Esophagus squamous epithelium (tissue), 5 donors: ENCODE measurements at regions not wholly inside any gene's neighbourhood (a gene's known extent, or its start where the extent isn't known, plus 50 kb on each side); places are given as distances from the start of the nearest gene placed in this dataset.

ENCODE experiments used
- DNase-seq: peaks from one replicate; lab custom pipeline; 2025; lab: John Stamatoyannopoulos, UW
- H3K27ac ChIP-seq, 4 donors: fragments of 200-600 bp; sonication (generic); one replicate each; pipeline ENCODE4 v1.5.1; 2016 to 2019; ENCODE audit warnings: mild to moderate bottlenecking in 1 of 4
- H3K27me3 ChIP-seq, 4 donors: fragments of 200-600 bp; sonication (generic); 1 replicate in 3 of 4; 2 replicates in 1 of 4; pipeline versions ENCODE4 v1.5.1 to v1.6.0; 2017 to 2021; ENCODE audit warnings: antibody characterized with exemption in 1 of 4
- H3K36me3 ChIP-seq, 3 donors: fragments of 200-600 bp; sonication (generic); one replicate each; pipeline ENCODE4 v1.5.1; 2016 to 2019
- H3K4me1 ChIP-seq, 3 donors: fragments of 200-600 bp; sonication (generic); one replicate each; pipeline ENCODE4 v1.5.1; 2017 to 2019
- H3K4me3 ChIP-seq, 4 donors: fragments of 200-600 bp; sonication (generic); 1 replicate in 3 of 4; 2 replicates in 1 of 4; pipeline ENCODE4 v1.5.1; 2016 to 2019; ENCODE audit warnings: mild to moderate bottlenecking in 2 of 4, moderate library complexity in 1 of 4
- H3K9me3 ChIP-seq, 3 donors: fragments of 200-600 bp; sonication (generic); one replicate each; pipeline ENCODE4 v1.5.1; 2016 to 2019
- POLR2A ChIP-seq, 4 donors: fragments of 450-650 bp; IDR thresholded peaks; one replicate each; pipeline ENCODE4 v1.6.1; 2017; ENCODE audit warnings: antibody characterized with exemption in 4 of 4, mild to moderate bottlenecking in 4 of 4, moderate library complexity in 3 of 4
- WGBS, 2 donors: methylation state at CpG; one replicate each; pipeline ENCODE4 v1.1.5; 2018; 5-methylcytosine and 5-hydroxymethylcytosine counted together
- intact Hi-C: fragments of 100-400 bp; cut with DNase I; formaldehyde crosslinking; loops from one replicate; pipeline ENCODE4 v1.15.0; 2022
- TF ChIP-seq, protein P1 (sequence below), 6 experiments: fragments of 450-650 bp in 4 of 6; fragments of 200-600 bp in 2 of 6; sonication (generic) in 2 of 6; IDR thresholded peaks; one replicate each; pipeline ENCODE4 v1.5.1; 2016 to 2019; ENCODE audit warnings: antibody characterized with exemption in 6 of 6, mild to moderate bottlenecking in 4 of 6, moderate library complexity in 4 of 6
- donor health status: DM: yes; HTN: yes; CAD: no.

DNA sequence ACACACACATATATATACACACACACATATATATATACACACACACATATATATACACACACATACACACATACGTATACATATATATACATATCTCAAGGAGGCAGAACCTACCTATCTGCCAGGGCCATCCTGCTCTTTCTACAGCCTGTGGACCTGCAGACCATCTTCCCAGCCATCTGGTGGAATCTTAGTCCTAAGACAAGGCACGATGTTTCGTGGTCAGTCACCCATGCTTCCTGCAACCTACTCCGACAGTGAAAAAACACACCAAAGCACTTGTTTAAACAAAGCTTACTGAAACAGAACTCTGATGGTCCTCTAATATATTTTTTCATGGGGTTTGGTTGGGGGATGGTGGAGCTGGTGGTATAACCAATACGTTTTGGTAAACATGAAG, 164.2 kb upstream of the ZNF521 start:
- Histone ChIP-seq H3K9me3 (no peaks in the 10 kb centered on the region), H3K27me3 (no peaks in the 10 kb centered on the region), H3K36me3 (no peaks in the 10 kb centered on the region), H3K27ac (no peak overlapping the region), H3K4me3 (no peak overlapping the region), H3K4me1 (peaks cover 0 to 14% (median 0%) of the 10 kb centered on the region in 3 donors)
- DNase-seq, result no peak
- intact Hi-C loops, result no loop called here
- 59 to 66% methylated on average over 5 of the region's 5 CpGs for WGBS, 2 donors
- TF ChIP-seq, protein P1, sequence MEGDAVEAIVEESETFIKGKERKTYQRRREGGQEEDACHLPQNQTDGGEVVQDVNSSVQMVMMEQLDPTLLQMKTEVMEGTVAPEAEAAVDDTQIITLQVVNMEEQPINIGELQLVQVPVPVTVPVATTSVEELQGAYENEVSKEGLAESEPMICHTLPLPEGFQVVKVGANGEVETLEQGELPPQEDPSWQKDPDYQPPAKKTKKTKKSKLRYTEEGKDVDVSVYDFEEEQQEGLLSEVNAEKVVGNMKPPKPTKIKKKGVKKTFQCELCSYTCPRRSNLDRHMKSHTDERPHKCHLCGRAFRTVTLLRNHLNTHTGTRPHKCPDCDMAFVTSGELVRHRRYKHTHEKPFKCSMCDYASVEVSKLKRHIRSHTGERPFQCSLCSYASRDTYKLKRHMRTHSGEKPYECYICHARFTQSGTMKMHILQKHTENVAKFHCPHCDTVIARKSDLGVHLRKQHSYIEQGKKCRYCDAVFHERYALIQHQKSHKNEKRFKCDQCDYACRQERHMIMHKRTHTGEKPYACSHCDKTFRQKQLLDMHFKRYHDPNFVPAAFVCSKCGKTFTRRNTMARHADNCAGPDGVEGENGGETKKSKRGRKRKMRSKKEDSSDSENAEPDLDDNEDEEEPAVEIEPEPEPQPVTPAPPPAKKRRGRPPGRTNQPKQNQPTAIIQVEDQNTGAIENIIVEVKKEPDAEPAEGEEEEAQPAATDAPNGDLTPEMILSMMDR (IDR thresholded peaks at IDR 0.05), result no peak
- TF ChIP-seq POLR2A (IDR thresholded peaks at IDR 0.05), result no peak

DNA sequence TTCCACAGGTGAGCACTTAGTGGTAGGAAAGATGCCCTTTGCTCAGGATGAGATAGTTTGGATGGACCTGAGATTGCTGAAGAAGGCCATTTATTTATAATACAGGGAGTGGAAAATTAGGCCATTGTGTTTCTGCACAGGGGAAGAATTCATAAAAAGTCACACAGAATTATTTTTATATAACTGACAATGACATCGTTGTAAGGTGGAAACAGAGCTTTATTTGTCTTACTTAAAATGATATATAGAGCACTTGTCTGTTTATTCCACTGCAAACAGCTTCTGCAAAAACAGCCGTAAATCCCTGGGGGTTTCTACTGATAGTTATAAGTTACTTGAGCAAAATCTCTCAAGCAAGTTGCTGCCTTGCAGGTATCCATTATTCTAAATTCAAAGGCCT, 158.1 kb upstream of the ZNF521 start:
- 63 to 69% methylated on average over 2 of the region's 2 CpGs for WGBS, 2 donors
- Histone ChIP-seq H3K27ac (no peak overlapping the region), H3K9me3 (no peaks in the 10 kb centered on the region), H3K4me1 (no peaks in the 10 kb centered on the region), H3K27me3 (no peaks in the 10 kb centered on the region), H3K4me3 (no peak overlapping the region), H3K36me3 (no peaks in the 10 kb centered on the region)
- TF ChIP-seq, protein P1 (IDR thresholded peaks at IDR 0.05), result no peak
- no peak for TF ChIP-seq POLR2A (IDR thresholded peaks at IDR 0.05)
- intact Hi-C loops, result no loop called here
- DNase-seq, result no peak

DNA sequence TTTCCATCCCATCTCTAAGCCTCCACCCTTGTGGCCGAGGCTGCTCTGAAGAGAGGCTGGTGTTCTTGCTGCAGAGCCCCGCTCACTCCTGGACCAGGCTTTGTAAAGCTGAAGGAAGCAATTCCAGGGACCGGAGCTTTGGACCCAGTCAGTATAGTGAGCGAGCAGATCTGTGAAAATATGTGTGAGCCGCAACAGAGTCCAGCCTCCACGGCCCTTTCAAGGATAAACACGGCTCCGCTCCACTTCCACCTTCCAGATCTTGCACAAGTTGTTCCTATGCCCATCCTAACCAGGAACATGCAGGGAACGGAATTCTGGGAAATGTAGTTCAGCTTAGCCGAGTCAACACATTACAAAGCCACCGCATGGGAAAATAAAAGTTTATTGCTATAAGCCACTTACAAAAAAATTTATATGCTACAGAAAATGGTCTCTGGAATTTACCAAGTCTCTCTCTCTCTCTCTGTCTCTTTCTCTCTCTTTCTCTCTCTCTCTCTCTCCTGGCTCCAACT, 151.7 kb upstream of the ZNF521 start:
- Histone ChIP-seq H3K4me3 (peak overlapping the region; percentile 14 to 61 (median 34)), H3K27ac (peak overlapping the region in 1 of 4 donors; percentile 15)

DNA sequence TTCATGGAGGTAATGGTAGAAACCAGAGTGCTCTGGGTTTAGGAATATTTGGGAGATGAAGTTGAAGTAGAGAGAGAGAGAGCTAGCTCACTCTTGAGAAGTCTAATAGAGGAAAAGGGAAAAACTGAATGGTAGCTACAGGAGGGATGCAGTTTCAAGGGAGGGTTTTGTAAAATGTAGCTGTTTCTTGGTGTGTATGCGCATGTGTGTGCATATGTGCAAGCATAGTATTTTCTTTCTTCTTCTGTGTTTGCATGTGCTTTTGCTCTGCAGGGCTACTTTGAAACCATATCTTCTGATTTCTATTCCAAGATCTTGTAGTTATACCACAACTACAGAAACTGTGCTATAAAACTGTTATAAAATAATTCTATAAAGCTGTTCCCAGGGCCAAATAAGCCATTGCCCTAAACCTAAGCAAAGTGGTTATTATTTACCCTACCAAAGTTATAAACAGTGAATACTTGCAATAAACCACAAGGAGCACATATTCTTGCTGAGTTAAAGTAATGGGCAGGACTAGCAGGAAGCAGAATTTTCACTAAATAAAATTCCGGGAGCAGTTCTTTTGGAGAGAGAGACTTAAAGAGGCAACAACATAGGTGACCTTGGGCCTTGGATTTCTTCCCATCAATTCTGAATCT, 145.3 kb upstream of the ZNF521 start:
- H3K27me3 ChIP-seq, result no peaks in the 10 kb centered on the region
- no peaks in the 10 kb centered on the region for H3K4me1 ChIP-seq

More for the DNA sequence above, 151.7 kb upstream of the ZNF521 start:
- 3 to 8% methylated on average over 7 to 11 of the region's 11 CpGs for WGBS, 2 donors
- TF ChIP-seq, protein P1 (IDR thresholded peaks at IDR 0.05), result no peak
- TF ChIP-seq POLR2A (IDR thresholded peaks at IDR 0.05), result no peak
- Histone ChIP-seq H3K36me3 (no peaks in the 10 kb centered on the region), H3K9me3 (no peaks in the 10 kb centered on the region), H3K4me1 (peaks cover 0 to 9% (median 0%) of the 10 kb centered on the region in 3 donors), H3K27me3 (no peaks in the 10 kb centered on the region)
- DNase-seq, result no peak
- intact Hi-C loops, result no loop called here

DNA sequence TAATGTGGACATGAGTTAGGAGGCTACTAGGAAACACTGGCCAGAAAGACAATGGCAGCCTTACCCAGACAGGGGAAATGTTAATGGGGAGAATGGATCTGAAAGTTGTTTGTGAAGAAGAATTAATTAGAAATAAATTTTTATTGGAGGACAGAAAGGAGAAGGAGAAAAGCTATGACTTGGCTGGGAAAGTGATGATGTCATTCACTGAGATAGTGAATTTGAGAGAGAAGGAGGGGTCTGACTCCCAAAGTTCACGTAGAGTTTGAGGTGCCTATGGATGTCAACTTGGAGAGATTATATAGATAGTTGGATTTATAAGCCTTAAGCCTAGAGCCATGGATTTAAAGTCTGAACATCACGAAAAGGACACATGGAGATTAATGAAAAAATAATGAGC, 144.6 kb upstream of the ZNF521 start:
- TF ChIP-seq POLR2A (IDR thresholded peaks at IDR 0.05), result no peak
- TF ChIP-seq, protein P1 (IDR thresholded peaks at IDR 0.05), result no peak
- H3K27ac ChIP-seq, result no peak overlapping the region
- DNase-seq, result no peak
- no peaks in the 10 kb centered on the region for H3K36me3 ChIP-seq
- no peak overlapping the region for H3K4me3 ChIP-seq
- no peaks in the 10 kb centered on the region for H3K27me3 ChIP-seq
- 38 to 49% methylated on average over 2 of the region's 2 CpGs for WGBS, 2 donors
- H3K9me3 ChIP-seq, result peaks cover 0 to 5% (median 0%) of the 10 kb centered on the region in 3 donors
- intact Hi-C loops, result no loop called here
- H3K4me1 ChIP-seq, result no peaks in the 10 kb centered on the region

More for the DNA sequence above, 145.3 kb upstream of the ZNF521 start:
- Histone ChIP-seq H3K4me3 (no peak overlapping the region), H3K9me3 (peaks cover 0 to 5% (median 0%) of the 10 kb centered on the region in 3 donors), H3K27ac (no peak overlapping the region), H3K36me3 (no peaks in the 10 kb centered on the region)
- no peak for DNase-seq
- WGBS, 2 donors, result 81 to 91% methylated on average over 2 of the region's 2 CpGs
- intact Hi-C loops, result no loop called here
- TF ChIP-seq, protein P1 (IDR thresholded peaks at IDR 0.05), result no peak
- no peak for TF ChIP-seq POLR2A (IDR thresholded peaks at IDR 0.05)
